Fibroblast of lung (primary cell): ENCODE measurements at regions not wholly inside any gene's neighbourhood (a gene's known extent, or its start where the extent isn't known, plus 50 kb on each side); places are given as distances from the start of the nearest gene placed in this dataset.

ENCODE experiments used
- EZH2 ChIP-seq: IDR thresholded peaks from 2 replicates; pipeline ENCODE4 v1.5.1; 2012; ENCODE audit warnings: low read length, control low read depth, mild to moderate bottlenecking; ENCODE audit errors: missing control alignments
- TF ChIP-seq, protein P1 (sequence below), 2 donors: IDR thresholded peaks in 1 of 2; conservative IDR thresholded peaks in 1 of 2; 1 replicate in 1 of 2; 2 replicates in 1 of 2; pipeline ENCODE4 v1.5.1; 2011 to 2012; ENCODE audit warnings: low read length in 2 of 2, control low read depth in 1 of 2, inconsistent platforms in 1 of 2, low read depth in 1 of 2, mild to moderate bottlenecking in 1 of 2

DNA sequence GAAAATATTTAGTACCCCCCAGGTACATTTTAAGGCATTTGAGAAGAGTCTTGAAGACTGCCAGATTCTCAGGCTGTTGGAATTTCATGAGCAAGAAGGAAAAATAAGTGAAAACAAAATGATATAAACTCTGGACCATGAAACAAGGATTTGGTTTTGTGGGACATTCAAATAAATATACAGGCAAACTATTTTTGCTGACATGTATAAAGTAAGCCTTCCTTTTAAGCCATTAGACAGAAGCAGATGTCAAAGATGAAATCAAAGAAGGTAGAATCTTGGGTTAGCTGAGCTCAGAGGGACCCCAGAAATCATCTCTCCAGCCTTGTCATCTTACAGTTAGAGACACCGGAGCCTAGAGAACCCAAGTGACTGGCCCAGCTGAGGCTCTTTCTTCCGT lies 51.3 kb upstream of the ACSL3 start:
- TF ChIP-seq EZH2 = no peak
- TF ChIP-seq, protein P1, sequence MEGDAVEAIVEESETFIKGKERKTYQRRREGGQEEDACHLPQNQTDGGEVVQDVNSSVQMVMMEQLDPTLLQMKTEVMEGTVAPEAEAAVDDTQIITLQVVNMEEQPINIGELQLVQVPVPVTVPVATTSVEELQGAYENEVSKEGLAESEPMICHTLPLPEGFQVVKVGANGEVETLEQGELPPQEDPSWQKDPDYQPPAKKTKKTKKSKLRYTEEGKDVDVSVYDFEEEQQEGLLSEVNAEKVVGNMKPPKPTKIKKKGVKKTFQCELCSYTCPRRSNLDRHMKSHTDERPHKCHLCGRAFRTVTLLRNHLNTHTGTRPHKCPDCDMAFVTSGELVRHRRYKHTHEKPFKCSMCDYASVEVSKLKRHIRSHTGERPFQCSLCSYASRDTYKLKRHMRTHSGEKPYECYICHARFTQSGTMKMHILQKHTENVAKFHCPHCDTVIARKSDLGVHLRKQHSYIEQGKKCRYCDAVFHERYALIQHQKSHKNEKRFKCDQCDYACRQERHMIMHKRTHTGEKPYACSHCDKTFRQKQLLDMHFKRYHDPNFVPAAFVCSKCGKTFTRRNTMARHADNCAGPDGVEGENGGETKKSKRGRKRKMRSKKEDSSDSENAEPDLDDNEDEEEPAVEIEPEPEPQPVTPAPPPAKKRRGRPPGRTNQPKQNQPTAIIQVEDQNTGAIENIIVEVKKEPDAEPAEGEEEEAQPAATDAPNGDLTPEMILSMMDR (conservative IDR thresholded peaks at IDR 0.05 in 1 of 2, IDR thresholded peaks at IDR 0.05 in 1 of 2; ENCODE audit: low read depth in 1 of 2, low read length in 2 of 2) = no peak
